ENCODE measurements at regions not wholly inside any gene's neighbourhood (a gene's known extent, or its start where the extent isn't known, plus 50 kb on each side); places are given as distances from the start of the nearest gene placed in this dataset.
A peak's percentile ranks its signal among the peaks of the same experiment; 100 is the strongest.

GRCh38 chr6:165732696-165733488 is 69.9 kb upstream of the PDE10A start:
- Histone ChIP-seq H3K27ac (ENCODE audit: low read depth in 1 of 2, low read length in 2 of 2) (no peak overlapping the region), H3K4me3 (ENCODE audit: low read depth in 1 of 3, low read length in 3 of 3) (no peak overlapping the region), H3K4me1 (ENCODE audit: control insufficient read depth in 4 of 4, insufficient read depth in 4 of 4, low read length in 3 of 4) (no peaks in the 10 kb centered on the region), H3K9ac (ENCODE audit: low read depth in 1 of 2, low read length in 2 of 2) (no peak overlapping the region), H3K36me3 (ENCODE audit: control insufficient read depth in 4 of 4, insufficient read depth in 3 of 4, low read depth in 1 of 4, low read length in 3 of 4) (no peaks in the 10 kb centered on the region), H3K27me3 (ENCODE audit: control insufficient read depth in 4 of 4, insufficient read depth in 4 of 4, low read length in 3 of 4) (no peaks in the 10 kb centered on the region), H3K9me3 (ENCODE audit: control insufficient read depth in 4 of 4, low read length in 3 of 4) (no peaks in the 10 kb centered on the region)
- DNase-seq (ENCODE audit: low spot score): no peak
- WGBS: 83% methylated on average over 15 of the region's 15 CpGs
- TF ChIP-seq RXRA (IDR thresholded peaks at IDR 0.05) (no peak), FOXA1 (IDR thresholded peaks at IDR 0.05) (no peak), SP1 (IDR thresholded peaks at IDR 0.05) (no peak), ZBTB33 (IDR thresholded peaks at IDR 0.05) (no peak), JUND (IDR thresholded peaks at IDR 0.05) (no peak), NR2F2 (IDR thresholded peaks at IDR 0.05) (no peak), MAX (IDR thresholded peaks at IDR 0.05) (no peak), GABPA (IDR thresholded peaks at IDR 0.05 in 1 of 2, conservative IDR thresholded peaks at IDR 0.05 in 1 of 2) (no peak), CTCF (IDR thresholded peaks at IDR 0.05; ENCODE audit: low read depth, low read length, missing input control) (no peak)

GRCh38 chr6:165729307-165729936 is 66.4 kb upstream of the PDE10A start:
- 0% methylated on average over 1 of the region's 1 CpG for WGBS
- DNase-seq (ENCODE audit: low spot score): peak; percentile 61
- TF ChIP-seq JUND (IDR thresholded peaks at IDR 0.05) (no peak), CTCF (IDR thresholded peaks at IDR 0.05; ENCODE audit: low read depth, low read length, missing input control) (peak; percentile 80), RAD21 (IDR thresholded peaks at IDR 0.05) (peak; percentile 85 to 90)

More at GRCh38 chr6:165729307-165729936, 66.4 kb upstream of the PDE10A start:
- Histone ChIP-seq H3K9ac (ENCODE audit: low read depth in 1 of 2, low read length in 2 of 2) (no peak overlapping the region), H3K27ac (ENCODE audit: low read depth in 1 of 2, low read length in 2 of 2) (no peak overlapping the region), H3K4me1 (ENCODE audit: control insufficient read depth in 4 of 4, insufficient read depth in 4 of 4, low read length in 3 of 4) (no peaks in the 10 kb centered on the region), H3K4me3 (ENCODE audit: low read depth in 1 of 3, low read length in 3 of 3) (no peak overlapping the region), H3K36me3 (ENCODE audit: control insufficient read depth in 4 of 4, insufficient read depth in 3 of 4, low read depth in 1 of 4, low read length in 3 of 4) (no peaks in the 10 kb centered on the region), H3K27me3 (ENCODE audit: control insufficient read depth in 4 of 4, insufficient read depth in 4 of 4, low read length in 3 of 4) (no peaks in the 10 kb centered on the region), H3K9me3 (ENCODE audit: control insufficient read depth in 4 of 4, low read length in 3 of 4) (no peaks in the 10 kb centered on the region)
